H1 (cell line): ENCODE measurements at regions not wholly inside any gene's neighbourhood (a gene's known extent, or its start where the extent isn't known, plus 50 kb on each side); places are given as distances from the start of the nearest gene placed in this dataset.

Source experiments
- CBX8 ChIP-seq: fragments of 300-800, 300-1000 bp; sonication (generic); IDR thresholded peaks from 2 replicates; pipeline ENCODE4 v1.7.1; 2016; ENCODE audit warnings: low read depth, low read length, borderline replicate concordance
- KDM4A ChIP-seq: IDR thresholded peaks from one replicate; pipeline ENCODE4 v1.7.1; 2012; ENCODE audit warnings: low read depth, mild to moderate bottlenecking, moderate library complexity, low read length, inconsistent platforms; ENCODE audit not compliant: severe bottlenecking
- RFX5 ChIP-seq: IDR thresholded peaks from 2 replicates; pipeline ENCODE4 v1.6.1; 2011; ENCODE audit warnings: low read depth, low read length, improper control_type of control experiment, borderline replicate concordance
- RNF2 ChIP-seq: fragments of 200-900, 300-1000 bp; sonication (generic); IDR thresholded peaks from 2 replicates; pipeline ENCODE4 v1.7.1; 2016; ENCODE audit warnings: borderline replicate concordance, low read depth, mild to moderate bottlenecking, antibody characterized with exemption, low read length; ENCODE audit not compliant: poor library complexity, severe bottlenecking; ENCODE audit errors: missing control alignments
- SP2 ChIP-seq: IDR thresholded peaks from 2 replicates; pipeline ENCODE4 v1.6.1; 2012; ENCODE audit warnings: mild to moderate bottlenecking, low read length, inconsistent platforms
- SP4 ChIP-seq: IDR thresholded peaks from 2 replicates; pipeline ENCODE4 v1.6.1; 2012; ENCODE audit warnings: low read length, inconsistent platforms

DNA sequence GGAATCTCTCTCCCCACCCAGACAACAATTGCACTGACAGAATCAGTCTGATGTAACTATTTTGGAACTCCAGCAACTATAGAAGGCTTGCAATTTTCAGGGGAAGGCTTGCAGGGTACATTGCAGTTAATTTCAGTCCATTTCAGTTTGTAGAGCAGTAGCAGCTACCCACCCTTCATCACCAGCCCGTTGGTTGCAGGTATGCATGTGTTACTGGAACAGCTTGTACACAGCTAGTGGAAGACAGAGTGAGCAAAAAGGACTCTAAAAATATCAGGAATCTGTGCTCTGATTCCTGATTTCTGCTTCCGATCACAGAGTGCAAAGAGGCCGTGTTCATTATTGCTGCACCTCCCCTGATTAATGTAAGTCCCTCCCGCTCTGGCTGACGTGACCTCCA is 449.0 kb downstream of the NPHP4 start (continued):
- TF ChIP-seq RFX5 (no peak), RNF2 (no peak), SP2 (no peak), CBX8 (no peak), KDM4A (no peak), SP4 (no peak)
